C4-2B (cell line): ENCODE measurements at regions not wholly inside any gene's neighbourhood (a gene's known extent, or its start where the extent isn't known, plus 50 kb on each side); places are given as distances from the start of the nearest gene placed in this dataset.

Experiments
- ZFX ChIP-seq: fragments of 450-650 bp; IDR thresholded peaks from 2 replicates; pipeline ENCODE4 v1.6.1; 2017
- TF ChIP-seq, protein P1 (sequence below): fragments of 450-650 bp; conservative IDR thresholded peaks from 2 replicates; pipeline ENCODE4 v1.5.1; 2017; ENCODE audit warnings: mild to moderate bottlenecking

DNA sequence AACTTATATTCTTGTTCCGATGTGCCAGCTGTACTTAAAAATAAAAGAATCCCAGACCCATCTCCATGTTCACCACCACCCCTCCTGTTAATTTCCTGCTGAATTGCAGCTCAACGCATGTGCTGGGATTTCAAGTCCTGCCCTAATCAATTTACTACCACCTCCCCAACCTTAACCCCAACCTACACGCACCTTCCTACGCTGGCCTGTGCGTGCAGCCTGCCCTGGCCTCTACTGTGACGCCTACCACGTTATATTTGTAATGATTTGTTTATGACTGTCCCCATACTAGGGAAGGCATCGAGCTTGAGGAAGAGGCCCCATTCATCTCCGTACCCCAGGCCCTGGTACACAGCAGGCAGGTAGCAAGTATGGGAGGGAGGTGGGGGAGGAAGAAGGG, 251.1 kb downstream of the MRTFB start:
- TF ChIP-seq, protein P1, sequence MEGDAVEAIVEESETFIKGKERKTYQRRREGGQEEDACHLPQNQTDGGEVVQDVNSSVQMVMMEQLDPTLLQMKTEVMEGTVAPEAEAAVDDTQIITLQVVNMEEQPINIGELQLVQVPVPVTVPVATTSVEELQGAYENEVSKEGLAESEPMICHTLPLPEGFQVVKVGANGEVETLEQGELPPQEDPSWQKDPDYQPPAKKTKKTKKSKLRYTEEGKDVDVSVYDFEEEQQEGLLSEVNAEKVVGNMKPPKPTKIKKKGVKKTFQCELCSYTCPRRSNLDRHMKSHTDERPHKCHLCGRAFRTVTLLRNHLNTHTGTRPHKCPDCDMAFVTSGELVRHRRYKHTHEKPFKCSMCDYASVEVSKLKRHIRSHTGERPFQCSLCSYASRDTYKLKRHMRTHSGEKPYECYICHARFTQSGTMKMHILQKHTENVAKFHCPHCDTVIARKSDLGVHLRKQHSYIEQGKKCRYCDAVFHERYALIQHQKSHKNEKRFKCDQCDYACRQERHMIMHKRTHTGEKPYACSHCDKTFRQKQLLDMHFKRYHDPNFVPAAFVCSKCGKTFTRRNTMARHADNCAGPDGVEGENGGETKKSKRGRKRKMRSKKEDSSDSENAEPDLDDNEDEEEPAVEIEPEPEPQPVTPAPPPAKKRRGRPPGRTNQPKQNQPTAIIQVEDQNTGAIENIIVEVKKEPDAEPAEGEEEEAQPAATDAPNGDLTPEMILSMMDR: no peak
- TF ChIP-seq ZFX: no peak
